Urinary bladder (tissue), 3 donors: ENCODE measurements at regions not wholly inside any gene's neighbourhood (a gene's known extent, or its start where the extent isn't known, plus 50 kb on each side); places are given as distances from the start of the nearest gene placed in this dataset.

Experiments used
- DNase-seq: peaks from one replicate; pipeline ENCODE4 v3.0.0-alpha.2; 2015; ENCODE audit errors: extremely low spot score
- H3K27ac ChIP-seq: one replicate; pipeline ENCODE4 v1.5.1; 2013; ENCODE audit warnings: low read depth, mild to moderate bottlenecking, moderate library complexity
- H3K36me3 ChIP-seq: one replicate; pipeline ENCODE4 v1.6.1; 2013; ENCODE audit warnings: mild to moderate bottlenecking, moderate library complexity; ENCODE audit not compliant: insufficient read depth
- H3K4me1 ChIP-seq: one replicate; pipeline ENCODE4 v1.6.1; 2013; ENCODE audit warnings: mild to moderate bottlenecking, moderate library complexity; ENCODE audit not compliant: insufficient read depth
- H3K4me3 ChIP-seq: one replicate; pipeline ENCODE4 v1.5.1; 2013; ENCODE audit warnings: low read depth, low read length
- WGBS: extraction: QIAGEN DNeasy Blood & Tissue Kit; methylation state at CpG from one replicate; pipeline ENCODE4 v1.1.7; 2013; 5-methylcytosine and 5-hydroxymethylcytosine counted together
- donor health status: healthy with polysubstance abuse.
- donor health status: healthy.

DNA sequence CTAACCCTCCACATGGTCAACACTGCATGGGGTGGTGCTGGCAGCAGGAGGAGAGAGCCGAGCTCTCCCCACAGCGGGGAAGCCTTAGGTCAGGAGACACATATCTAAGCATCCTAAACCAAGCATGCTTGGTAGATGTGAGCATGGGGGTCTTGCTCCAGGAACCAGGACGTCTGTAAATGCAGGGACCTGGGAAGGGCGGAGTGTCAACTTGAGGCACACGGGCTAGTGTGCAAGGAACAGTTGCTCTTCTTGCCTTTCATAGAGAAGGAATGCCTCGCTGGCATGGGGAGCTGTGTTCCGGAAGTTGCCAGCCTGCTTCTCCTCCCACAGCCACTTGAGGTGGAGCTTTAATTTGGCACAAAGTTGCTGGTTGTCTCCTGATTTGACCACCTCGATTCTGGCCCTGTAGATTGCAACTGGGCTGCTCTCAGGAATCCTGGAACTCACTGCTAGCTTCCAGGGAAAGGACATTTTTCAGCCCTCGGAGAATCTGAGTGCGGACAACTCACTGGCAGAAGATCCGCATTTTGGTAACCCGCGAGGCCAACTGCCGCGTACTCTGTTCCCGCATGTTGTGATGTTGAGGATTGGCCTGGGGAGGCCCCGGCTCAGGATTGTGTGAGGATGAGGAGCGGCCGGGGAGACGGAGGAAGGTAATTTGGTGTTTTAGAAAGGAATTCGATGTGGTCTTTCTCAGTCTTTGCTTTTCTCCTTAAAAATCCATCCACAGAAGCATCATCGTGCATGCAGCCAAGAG is 370.3 kb upstream of the IRX1 start:
- Histone ChIP-seq H3K4me1 (no peaks in the 10 kb centered on the region), H3K27ac (no peak overlapping the region), H3K36me3 (no peaks in the 10 kb centered on the region), H3K4me3 (no peak overlapping the region)
- 84% methylated on average over 22 of the region's 22 CpGs for WGBS
- DNase-seq, result no peak

DNA sequence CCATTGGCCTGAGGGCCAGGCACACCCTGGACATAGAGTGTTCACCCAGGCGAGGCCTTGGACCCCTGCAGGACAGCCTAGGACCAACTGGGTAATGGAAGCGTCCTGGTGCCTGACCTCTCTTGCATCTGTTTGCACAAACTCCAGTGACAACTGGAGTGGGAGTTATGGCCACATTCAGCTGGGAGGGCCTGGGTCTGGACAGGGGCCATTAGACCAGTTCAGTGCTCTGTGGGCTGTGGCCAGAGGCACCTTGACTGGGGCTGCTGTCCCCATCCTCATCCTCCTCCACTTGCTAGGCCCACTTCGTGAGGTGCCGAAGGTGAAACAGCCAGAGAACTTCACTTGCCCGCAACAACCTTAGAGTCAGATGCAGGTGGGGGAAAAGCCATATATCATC is 372.7 kb upstream of the IRX1 start:
- Histone ChIP-seq H3K4me1 (no peaks in the 10 kb centered on the region), H3K36me3 (no peaks in the 10 kb centered on the region), H3K4me3 (no peak overlapping the region), H3K27ac (no peak overlapping the region)
- DNase-seq, result no peak
- 90% methylated on average over 5 of the region's 5 CpGs for WGBS

DNA sequence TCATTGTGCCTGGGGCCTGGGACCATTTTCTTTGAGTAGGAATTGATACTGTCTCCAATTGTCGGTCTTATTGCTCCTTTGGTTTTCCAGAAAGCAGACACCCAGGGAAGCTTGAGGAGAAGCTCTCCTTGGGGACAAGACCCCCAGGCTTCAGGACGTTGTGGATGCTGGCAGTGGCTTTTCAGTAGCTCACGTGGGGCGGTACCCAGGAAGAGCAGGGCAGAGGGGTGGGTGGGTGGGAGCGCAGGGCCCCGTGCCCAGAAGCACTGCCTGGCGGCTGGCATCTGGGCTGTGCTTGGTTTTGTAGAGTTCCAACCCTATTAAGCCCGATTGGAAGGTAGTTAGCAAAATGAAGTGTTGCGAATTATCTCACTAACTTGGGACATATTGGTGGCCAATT is 374.2 kb upstream of the IRX1 start:
- Histone ChIP-seq H3K36me3 (no peaks in the 10 kb centered on the region), H3K27ac (no peak overlapping the region), H3K4me1 (no peaks in the 10 kb centered on the region), H3K4me3 (no peak overlapping the region)
- DNase-seq, result no peak
- 88% methylated on average over 9 of the region's 9 CpGs for WGBS

DNA sequence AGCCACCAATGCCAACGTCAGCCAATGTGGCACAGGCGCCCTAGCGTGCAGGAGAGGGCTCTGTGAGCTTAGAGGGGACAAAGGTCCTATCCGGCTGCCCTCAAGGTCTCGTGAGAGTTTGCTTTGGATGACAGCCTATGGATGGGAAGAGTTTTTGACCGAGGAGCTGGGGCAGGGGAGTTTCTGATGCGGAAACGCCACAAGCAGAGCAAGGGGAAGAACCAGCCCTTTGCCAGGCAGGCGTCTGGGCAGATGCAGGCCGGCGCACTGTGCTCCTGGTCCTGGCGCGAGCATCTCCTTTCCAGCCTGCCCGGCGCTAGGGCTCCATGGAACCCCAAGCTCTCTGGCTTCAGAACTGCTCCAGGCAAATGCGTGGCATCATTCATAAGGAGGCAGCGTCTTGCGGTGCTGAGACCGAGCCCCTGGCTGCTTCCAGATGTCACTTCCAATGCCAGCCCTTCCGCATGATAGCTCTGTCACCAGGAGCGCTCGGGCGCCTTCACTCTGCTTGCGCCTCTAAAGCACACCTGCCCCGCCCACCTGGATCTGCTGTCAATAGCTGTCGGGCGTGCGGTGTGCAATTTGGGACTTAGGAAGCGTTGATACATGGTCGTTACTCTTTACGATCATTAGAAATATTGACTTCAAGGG is 374.9 kb upstream of the IRX1 start:
- no peak for DNase-seq
- Histone ChIP-seq H3K4me3 (no peak overlapping the region), H3K4me1 (no peaks in the 10 kb centered on the region), H3K36me3 (no peaks in the 10 kb centered on the region), H3K27ac (no peak overlapping the region)
- WGBS, result 87% methylated on average over 31 of the region's 31 CpGs

DNA sequence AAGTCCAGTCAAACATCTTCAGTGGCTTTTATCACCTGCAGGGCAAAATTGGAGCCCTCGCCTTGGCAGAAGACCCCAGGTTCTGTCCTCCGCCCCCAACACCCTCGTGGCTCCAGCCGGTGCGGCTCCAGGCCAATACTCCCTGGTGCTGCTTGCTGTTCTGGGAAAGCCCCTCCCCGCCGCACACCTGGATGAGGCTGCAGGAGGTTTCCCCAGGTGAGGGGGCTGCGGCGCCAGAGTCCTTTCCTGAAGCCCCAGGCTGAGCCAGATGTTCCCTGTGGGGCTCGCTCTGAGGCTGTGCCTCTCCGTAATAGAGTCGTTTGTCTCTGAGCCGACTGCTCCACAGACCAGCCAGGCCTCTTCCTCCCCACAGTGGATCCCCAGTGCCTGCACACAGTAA is 375.4 kb upstream of the IRX1 start:
- DNase-seq, result no peak
- Histone ChIP-seq H3K27ac (no peak overlapping the region), H3K36me3 (no peaks in the 10 kb centered on the region), H3K4me3 (no peak overlapping the region), H3K4me1 (no peaks in the 10 kb centered on the region)
- WGBS, result 85% methylated on average over 13 of the region's 13 CpGs

DNA sequence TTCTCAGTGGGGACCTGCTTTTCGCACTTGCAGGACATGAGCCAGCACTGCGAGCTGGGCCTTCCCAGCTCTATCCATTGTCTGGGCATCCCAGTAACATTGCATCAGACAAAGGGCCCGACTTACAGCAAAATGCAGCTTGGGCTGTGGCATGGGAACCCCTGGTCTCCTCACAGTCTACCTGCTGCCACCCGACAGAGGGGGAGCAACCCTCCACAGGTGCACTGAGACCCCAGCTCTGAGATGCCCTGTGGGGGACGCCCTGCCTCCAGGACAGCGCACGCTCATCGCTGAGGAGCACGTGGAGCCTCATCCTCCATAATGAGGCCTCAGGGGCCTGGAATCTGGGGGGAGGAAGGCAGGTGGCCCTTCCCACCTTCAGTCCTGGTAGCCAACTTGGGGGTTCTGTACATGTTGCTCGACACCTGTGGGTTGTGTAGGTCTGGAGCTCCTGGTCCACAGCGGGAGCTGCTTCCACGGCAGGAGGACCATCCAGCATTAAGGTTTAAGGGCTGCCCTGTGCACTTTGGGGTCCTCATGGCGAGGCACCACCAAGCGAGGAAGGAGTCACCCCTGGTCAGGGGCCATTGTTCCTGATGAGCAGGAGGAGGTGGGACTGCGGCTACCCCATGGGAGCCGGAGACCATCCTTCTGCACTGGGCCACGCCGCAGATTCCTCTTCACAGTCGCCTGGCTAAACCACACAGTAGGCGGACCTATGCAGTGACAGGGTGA is 376.5 kb upstream of the IRX1 start:
- 86% methylated on average over 20 of the region's 20 CpGs for WGBS
- Histone ChIP-seq H3K36me3 (no peaks in the 10 kb centered on the region), H3K4me3 (no peak overlapping the region), H3K4me1 (no peaks in the 10 kb centered on the region), H3K27ac (no peak overlapping the region)
- DNase-seq, result no peak

DNA sequence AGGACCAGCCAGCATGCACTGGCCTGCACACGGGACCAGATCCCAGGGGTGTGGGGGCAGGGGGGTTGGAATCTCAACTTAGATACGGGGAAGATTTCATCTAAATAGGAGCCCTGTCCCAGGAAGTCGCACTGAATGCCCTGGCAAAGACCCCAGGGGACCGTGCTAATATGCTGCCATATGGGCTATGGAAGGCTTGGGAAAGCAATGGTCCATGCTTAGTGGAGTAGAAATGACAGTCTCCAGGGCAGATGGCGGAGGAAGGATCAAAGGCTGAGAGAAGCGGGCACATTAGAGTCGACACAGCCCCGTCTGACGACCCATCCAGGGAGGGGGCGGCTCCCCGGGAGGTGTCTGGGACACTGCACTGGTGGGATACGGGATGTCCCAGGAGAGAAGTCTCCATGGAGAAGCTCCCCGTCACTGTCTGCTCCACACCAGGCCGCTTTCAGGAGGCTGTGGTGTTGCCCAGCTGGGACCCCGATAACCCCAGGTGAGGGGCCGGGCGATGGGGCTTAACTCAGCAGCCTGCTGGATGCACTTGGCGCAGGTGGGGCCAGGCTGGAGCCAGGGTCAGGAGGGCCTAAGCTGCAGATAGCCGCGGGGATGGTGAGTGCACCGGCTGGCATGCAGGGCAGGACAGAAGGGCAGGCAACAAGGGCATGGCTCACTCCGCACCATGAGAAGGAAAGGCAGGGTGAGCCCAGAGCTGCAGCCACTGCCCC is 377.7 kb upstream of the IRX1 start:
- H3K4me1 ChIP-seq, result no peaks in the 10 kb centered on the region
- 83% methylated on average over 22 of the region's 22 CpGs for WGBS
- DNase-seq, result no peak

DNA sequence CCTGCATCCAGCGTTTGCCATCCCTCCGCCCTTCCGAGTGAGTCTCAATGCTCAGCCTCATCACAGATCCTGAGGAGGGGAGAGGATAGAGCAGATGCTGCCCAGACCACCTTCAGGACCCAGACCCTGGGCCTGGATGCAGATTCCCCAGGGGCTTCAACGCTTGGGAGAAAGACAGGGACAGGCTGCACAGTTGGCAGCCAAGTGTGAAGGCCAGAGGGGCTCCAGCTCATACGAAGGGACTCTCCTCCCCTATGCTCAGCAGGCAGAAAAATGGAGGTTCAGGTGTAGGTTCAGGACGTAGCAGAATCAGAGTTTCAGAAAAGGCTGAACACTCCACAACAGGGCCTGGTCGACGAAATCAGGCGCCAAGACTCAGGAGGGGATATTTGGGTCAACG is 378.5 kb upstream of the IRX1 start:
- H3K4me1 ChIP-seq, result no peaks in the 10 kb centered on the region
- no peaks in the 10 kb centered on the region for H3K36me3 ChIP-seq
- no peak overlapping the region for H3K27ac ChIP-seq
- whole genome bisulfite sequencing, result 82% methylated on average over 10 of the region's 10 CpGs
- no peak overlapping the region for H3K4me3 ChIP-seq
- DNase-seq, result no peak

More for the DNA sequence above, 377.7 kb upstream of the IRX1 start:
- Histone ChIP-seq H3K4me3 (no peak overlapping the region), H3K36me3 (no peaks in the 10 kb centered on the region), H3K27ac (no peak overlapping the region)

DNA sequence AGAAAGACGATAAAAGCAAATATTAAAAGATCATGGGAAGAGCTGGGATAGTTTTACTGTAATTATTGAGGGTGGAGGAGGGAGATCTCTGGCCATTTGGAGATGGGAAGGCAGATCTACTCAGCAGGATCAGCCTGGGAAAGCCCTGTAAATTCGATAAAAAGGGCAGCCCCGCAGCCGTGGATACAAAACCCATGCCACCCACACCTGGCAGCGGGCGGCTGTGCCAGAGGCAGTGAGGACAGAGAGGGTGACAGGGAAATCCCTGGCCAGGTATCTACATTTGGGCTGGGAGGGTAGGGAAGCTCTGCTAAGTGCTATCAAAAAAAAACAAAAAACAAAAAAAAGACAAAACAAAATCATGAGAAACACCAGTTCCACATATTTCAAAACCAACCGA is 379.2 kb upstream of the IRX1 start:
- Histone ChIP-seq H3K4me1 (no peaks in the 10 kb centered on the region), H3K36me3 (no peaks in the 10 kb centered on the region), H3K27ac (no peak overlapping the region), H3K4me3 (no peak overlapping the region)
- 61% methylated on average over 7 of the region's 7 CpGs for WGBS
- no peak for DNase-seq

DNA sequence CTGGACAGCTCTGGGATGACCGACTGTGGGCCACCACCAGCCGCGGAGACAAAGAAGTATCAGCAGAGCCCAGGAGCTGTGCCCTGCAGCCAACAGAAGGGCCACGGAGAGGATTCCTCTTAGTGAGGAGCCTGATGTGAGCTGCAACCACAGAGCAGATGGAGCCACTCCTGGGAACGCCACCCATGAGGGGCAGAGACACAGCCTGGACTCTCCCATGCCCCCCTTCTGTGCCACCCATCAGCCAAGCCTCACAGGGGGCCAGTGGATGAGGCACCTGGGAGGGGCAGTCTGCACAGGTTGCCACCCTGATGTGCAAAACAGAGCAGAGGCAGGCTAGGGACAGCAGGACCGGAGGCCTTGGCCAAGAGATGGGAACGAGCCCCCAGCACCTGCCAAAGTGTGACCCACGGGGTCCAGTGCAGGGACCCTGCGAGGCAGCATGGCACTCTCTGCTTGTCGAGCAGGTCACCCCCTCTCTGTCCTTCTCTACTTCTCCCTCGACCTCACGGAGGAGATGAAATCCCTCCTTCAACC is 380.7 kb upstream of the IRX1 start:
- no peak for DNase-seq
- 88% methylated on average over 12 of the region's 12 CpGs for WGBS
- Histone ChIP-seq H3K4me1 (no peaks in the 10 kb centered on the region), H3K4me3 (no peak overlapping the region), H3K36me3 (no peaks in the 10 kb centered on the region), H3K27ac (no peak overlapping the region)

DNA sequence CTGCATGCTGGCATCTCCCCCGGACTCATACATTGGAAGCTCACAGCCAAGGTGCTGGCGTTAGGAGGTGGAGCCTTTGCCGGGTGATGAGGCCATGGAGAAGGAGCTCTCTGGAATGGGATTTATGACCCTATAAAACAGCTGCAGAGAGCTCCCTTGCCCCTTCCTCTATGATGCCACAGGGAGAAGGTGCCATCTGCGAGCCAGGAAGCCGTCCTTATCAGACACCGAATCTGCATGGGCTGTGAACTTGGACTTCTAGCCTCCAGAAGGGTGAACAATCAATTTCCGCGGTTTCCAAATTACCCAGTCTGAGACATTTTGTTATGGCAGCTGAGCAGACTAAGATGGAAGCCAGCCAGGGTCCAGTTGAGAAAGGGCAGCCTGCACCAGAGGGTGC is 381.2 kb upstream of the IRX1 start:
- WGBS, result 44% methylated on average over 8 of the region's 8 CpGs
- DNase-seq, result no peak
- no peaks in the 10 kb centered on the region for H3K4me1 ChIP-seq
- no peak overlapping the region for H3K27ac ChIP-seq
- H3K36me3 ChIP-seq, result no peaks in the 10 kb centered on the region
- H3K4me3 ChIP-seq, result no peak overlapping the region

DNA sequence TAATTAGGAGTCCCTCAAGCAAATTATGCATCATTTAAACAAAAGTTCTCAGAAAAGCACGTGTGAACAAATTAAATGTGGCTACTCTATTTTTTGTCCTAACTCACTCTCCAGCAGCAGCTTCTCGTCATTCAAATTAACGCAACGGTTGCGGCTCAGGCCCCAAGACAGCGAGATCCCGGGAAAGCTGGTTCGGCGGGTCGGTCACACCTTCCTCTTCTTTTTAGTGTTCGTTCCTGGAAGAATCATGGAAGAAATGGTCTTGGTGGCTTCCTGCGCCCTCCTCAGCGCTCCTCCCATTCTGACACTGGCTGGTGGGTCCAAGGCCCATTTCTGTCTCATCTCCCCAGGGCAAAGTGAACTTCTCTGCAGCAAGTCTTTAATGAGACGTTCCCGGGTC is 382.8 kb upstream of the IRX1 start:
- H3K4me3 ChIP-seq, result no peak overlapping the region
- H3K27ac ChIP-seq, result no peak overlapping the region
- no peaks in the 10 kb centered on the region for H3K36me3 ChIP-seq
- WGBS, result 83% methylated on average over 15 of the region's 15 CpGs
- no peaks in the 10 kb centered on the region for H3K4me1 ChIP-seq
- DNase-seq, result no peak

DNA sequence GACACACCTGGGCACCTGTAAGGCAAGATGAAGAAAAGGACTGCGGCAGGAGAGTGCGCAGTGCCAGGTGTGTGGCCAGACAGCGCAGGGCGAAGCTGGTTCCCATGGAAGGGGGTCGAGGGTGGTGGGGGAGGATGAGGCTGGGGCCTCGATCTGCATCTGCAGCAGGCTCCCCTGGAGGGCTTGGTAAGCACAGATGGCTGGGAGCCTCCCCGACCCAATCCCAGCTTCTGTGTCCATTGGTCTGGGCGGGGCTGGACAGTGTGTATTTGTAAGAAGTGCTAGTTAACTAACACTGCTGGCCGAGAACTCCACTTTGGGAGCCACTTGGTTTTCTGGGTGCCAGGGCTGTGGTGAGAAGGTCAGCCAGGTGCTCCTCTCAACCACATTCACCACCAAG is 385.1 kb upstream of the IRX1 start:
- WGBS, result 80% methylated on average over 9 of the region's 9 CpGs
- H3K4me3 ChIP-seq, result no peak overlapping the region
- DNase-seq, result no peak
- no peaks in the 10 kb centered on the region for H3K36me3 ChIP-seq
- no peak overlapping the region for H3K27ac ChIP-seq
- H3K4me1 ChIP-seq, result no peaks in the 10 kb centered on the region
